IMR-90 (cell line): ENCODE measurements at regions not wholly inside any gene's neighbourhood (a gene's known extent, or its start where the extent isn't known, plus 50 kb on each side); places are given as distances from the start of the nearest gene placed in this dataset.
A peak's percentile ranks its signal among the peaks of the same experiment; 100 is the strongest.

Source experiments
- BHLHE40 ChIP-seq: fragments of 150-350 bp; IDR thresholded peaks from 2 replicates; pipeline ENCODE4 v1.6.1; 2016; ENCODE audit warnings: mild to moderate bottlenecking, low read depth, low read length
- MAFK ChIP-seq: IDR thresholded peaks from 2 replicates; pipeline ENCODE4 v1.6.1; 2012; ENCODE audit warnings: low read depth, low read length, improper control_type of control experiment
- POLR2A ChIP-seq: IDR thresholded peaks from 2 replicates; pipeline ENCODE4 v1.6.1; 2012; ENCODE audit warnings: mild to moderate bottlenecking, low read depth, low read length
- RFX5 ChIP-seq: IDR thresholded peaks from 2 replicates; pipeline ENCODE4 v1.8.0; 2012; ENCODE audit warnings: low read depth, mild to moderate bottlenecking, low read length, moderate library complexity
- SMC3 ChIP-seq: fragments of 150-350 bp; IDR thresholded peaks from 2 replicates; pipeline ENCODE4 v1.6.1; 2016; ENCODE audit warnings: low read depth, mild to moderate bottlenecking, antibody characterized with exemption, low read length, moderate library complexity
- TF ChIP-seq, protein P1 (sequence below): conservative IDR thresholded peaks from 2 replicates; pipeline ENCODE4 v1.5.1; 2012; ENCODE audit warnings: mild to moderate bottlenecking, low read depth, low read length, improper control_type of control experiment
- TF ChIP-seq, protein P2 (sequence below): fragments of 150-350 bp; IDR thresholded peaks from 2 replicates; pipeline ENCODE4 v1.6.1; 2016; ENCODE audit warnings: low read depth, mild to moderate bottlenecking, low read length, moderate library complexity, borderline replicate concordance

GRCh38 chr3:1703169-1703568 is 395.5 kb upstream of the CNTN4 start:
- TF ChIP-seq BHLHE40 = no peak
- no peak for TF ChIP-seq POLR2A
- TF ChIP-seq, protein P1, sequence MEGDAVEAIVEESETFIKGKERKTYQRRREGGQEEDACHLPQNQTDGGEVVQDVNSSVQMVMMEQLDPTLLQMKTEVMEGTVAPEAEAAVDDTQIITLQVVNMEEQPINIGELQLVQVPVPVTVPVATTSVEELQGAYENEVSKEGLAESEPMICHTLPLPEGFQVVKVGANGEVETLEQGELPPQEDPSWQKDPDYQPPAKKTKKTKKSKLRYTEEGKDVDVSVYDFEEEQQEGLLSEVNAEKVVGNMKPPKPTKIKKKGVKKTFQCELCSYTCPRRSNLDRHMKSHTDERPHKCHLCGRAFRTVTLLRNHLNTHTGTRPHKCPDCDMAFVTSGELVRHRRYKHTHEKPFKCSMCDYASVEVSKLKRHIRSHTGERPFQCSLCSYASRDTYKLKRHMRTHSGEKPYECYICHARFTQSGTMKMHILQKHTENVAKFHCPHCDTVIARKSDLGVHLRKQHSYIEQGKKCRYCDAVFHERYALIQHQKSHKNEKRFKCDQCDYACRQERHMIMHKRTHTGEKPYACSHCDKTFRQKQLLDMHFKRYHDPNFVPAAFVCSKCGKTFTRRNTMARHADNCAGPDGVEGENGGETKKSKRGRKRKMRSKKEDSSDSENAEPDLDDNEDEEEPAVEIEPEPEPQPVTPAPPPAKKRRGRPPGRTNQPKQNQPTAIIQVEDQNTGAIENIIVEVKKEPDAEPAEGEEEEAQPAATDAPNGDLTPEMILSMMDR = no peak
- TF ChIP-seq MAFK = peak; percentile 81
- TF ChIP-seq RFX5 = no peak
- TF ChIP-seq SMC3 = no peak
- TF ChIP-seq, protein P2, sequence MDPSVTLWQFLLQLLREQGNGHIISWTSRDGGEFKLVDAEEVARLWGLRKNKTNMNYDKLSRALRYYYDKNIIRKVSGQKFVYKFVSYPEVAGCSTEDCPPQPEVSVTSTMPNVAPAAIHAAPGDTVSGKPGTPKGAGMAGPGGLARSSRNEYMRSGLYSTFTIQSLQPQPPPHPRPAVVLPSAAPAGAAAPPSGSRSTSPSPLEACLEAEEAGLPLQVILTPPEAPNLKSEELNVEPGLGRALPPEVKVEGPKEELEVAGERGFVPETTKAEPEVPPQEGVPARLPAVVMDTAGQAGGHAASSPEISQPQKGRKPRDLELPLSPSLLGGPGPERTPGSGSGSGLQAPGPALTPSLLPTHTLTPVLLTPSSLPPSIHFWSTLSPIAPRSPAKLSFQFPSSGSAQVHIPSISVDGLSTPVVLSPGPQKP = no peak
